Testis (tissue), 2 donors: ENCODE measurements at regions not wholly inside any gene's neighbourhood (a gene's known extent, or its start where the extent isn't known, plus 50 kb on each side); places are given as distances from the start of the nearest gene placed in this dataset.

ENCODE experiments used
- CTCF ChIP-seq, 3 experiments: fragments of 450-650 bp in 2 of 3; fragments of 200-600 bp in 1 of 3; sonication (generic) in 1 of 3; IDR thresholded peaks; one replicate each; pipeline ENCODE4 v1.5.1; 2016 to 2019; ENCODE audit warnings: antibody characterized with exemption in 3 of 3, mild to moderate bottlenecking in 2 of 3, moderate library complexity in 1 of 3
- POLR2A ChIP-seq: fragments of 450-650 bp; IDR thresholded peaks from one replicate; pipeline ENCODE4 v1.6.1; 2017; ENCODE audit warnings: antibody characterized with exemption, mild to moderate bottlenecking, moderate library complexity

GRCh38 chr5:13501176-13501575 lies 443.3 kb downstream of the DNAH5 start:
- TF ChIP-seq CTCF (IDR thresholded peaks at IDR 0.05) (no peak), POLR2A (no peak)
